ENCODE measurements at regions not wholly inside any gene's neighbourhood (a gene's known extent, or its start where the extent isn't known, plus 50 kb on each side); places are given as distances from the start of the nearest gene placed in this dataset.
A peak's percentile ranks its signal among the peaks of the same experiment; 100 is the strongest.

GRCh38 chr2:149735237-149735958 lies 147.8 kb upstream of the MMADHC start:
- Histone ChIP-seq H3K4me3 (ENCODE audit: control insufficient read depth in 2 of 3, extremely low read depth in 1 of 3, insufficient read depth in 2 of 3, low read depth in 1 of 3, low read length in 3 of 3) (no peak overlapping the region), H4K20me1 (ENCODE audit: control insufficient read depth, extremely low read depth, insufficient read depth, low read length) (no peaks in the 10 kb centered on the region), H3K27ac (ENCODE audit: control insufficient read depth, insufficient read depth, low read length) (no peak overlapping the region), H3K27me3 (ENCODE audit: control insufficient read depth, extremely low read depth, insufficient read depth, low read length) (no peaks in the 10 kb centered on the region), H3K9me1 (ENCODE audit: control insufficient read depth, extremely low read depth, insufficient read depth, low read length) (no peaks in the 10 kb centered on the region), H3K79me2 (ENCODE audit: control insufficient read depth, insufficient read depth, low read length) (no peaks in the 10 kb centered on the region), H3K4me1 (ENCODE audit: control insufficient read depth, extremely low read depth, insufficient read depth, low read length) (peaks cover 53% of the 10 kb centered on the region), H3K9me3 (ENCODE audit: control insufficient read depth, low read depth, low read length) (no peaks in the 10 kb centered on the region), H2AFZ (ENCODE audit: control insufficient read depth, low read length) (no peak overlapping the region), H3K4me2 (ENCODE audit: control insufficient read depth, extremely low read depth, insufficient read depth, low read depth, low read length) (no peak overlapping the region), H3K36me3 (ENCODE audit: control insufficient read depth in 2 of 2, extremely low read depth in 1 of 2, insufficient read depth in 2 of 2, low read length in 2 of 2) (no peaks in the 10 kb centered on the region), H3K9ac (ENCODE audit: control insufficient read depth, extremely low read depth, insufficient read depth, low read length) (no peak overlapping the region)
- dilution Hi-C loops (cut with MboI; ENCODE audit: extremely low pct_ligation_motif_present, low sequenced_read_pairs) = no loop called here
- no peak for TF ChIP-seq EZH2 (IDR thresholded peaks at IDR 0.05; ENCODE audit: low read length)
- no peak for TF ChIP-seq CTCF (optimal IDR thresholded peaks at IDR 0.05 in 1 of 3, IDR thresholded peaks at IDR 0.05 in 1 of 3, conservative IDR thresholded peaks at IDR 0.05 in 1 of 3; ENCODE audit: extremely low read depth in 1 of 3, insufficient read depth in 2 of 3, low read length in 3 of 3)
- DNase-seq (ENCODE audit: low read depth, low spot score) (no peak), FAIRE-seq (no peak)

DNA sequence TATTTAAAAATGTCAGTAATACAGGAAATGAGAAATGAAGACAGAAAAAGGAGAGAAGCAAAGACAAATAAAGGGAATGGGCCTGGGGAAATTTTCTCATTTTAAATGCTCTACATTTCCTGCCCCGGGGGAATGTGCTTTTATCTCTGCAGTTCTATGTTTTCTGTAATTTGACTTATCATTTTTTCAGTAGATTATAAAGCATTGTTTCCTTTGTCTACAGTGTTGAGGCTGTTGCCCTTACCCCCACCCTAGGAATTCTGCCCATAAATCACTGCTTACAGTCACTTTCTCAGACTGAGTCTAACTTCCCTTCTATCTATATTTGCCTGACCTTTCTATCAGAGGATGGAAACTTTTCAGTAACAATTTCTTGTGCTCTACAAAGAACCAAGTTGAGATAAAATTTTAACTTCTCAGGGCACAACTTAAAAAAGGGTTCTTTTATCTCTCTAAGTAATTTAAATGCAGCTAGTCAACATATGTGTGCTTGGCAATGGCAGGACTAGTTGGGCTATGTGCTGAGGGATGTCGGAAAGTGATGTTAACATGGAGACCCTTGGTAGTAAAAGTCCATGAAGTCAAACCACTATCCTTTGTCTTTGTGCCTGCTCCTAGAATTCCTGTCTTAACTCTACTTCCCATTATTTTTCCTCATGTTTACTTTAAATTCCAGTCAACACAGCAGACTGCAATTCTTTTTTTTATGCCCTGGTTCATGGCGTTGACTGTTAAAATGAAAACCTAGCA lies 146.5 kb upstream of the MMADHC start:
- Histone ChIP-seq H3K27me3 (ENCODE audit: control insufficient read depth, extremely low read depth, insufficient read depth, low read length) (no peaks in the 10 kb centered on the region), H3K9me3 (ENCODE audit: control insufficient read depth, low read depth, low read length) (no peaks in the 10 kb centered on the region)

More for the DNA sequence above, 146.5 kb upstream of the MMADHC start:
- Histone ChIP-seq H4K20me1 (ENCODE audit: control insufficient read depth, extremely low read depth, insufficient read depth, low read length) (no peaks in the 10 kb centered on the region), H2AFZ (ENCODE audit: control insufficient read depth, low read length) (no peak overlapping the region), H3K4me3 (ENCODE audit: control insufficient read depth in 2 of 3, extremely low read depth in 1 of 3, insufficient read depth in 2 of 3, low read depth in 1 of 3, low read length in 3 of 3) (no peak overlapping the region), H3K27ac (ENCODE audit: control insufficient read depth, insufficient read depth, low read length) (no peak overlapping the region), H3K9ac (ENCODE audit: control insufficient read depth, extremely low read depth, insufficient read depth, low read length) (no peak overlapping the region), H3K79me2 (ENCODE audit: control insufficient read depth, insufficient read depth, low read length) (no peaks in the 10 kb centered on the region), H3K4me1 (ENCODE audit: control insufficient read depth, extremely low read depth, insufficient read depth, low read length) (peaks cover 40% of the 10 kb centered on the region), H3K4me2 (ENCODE audit: control insufficient read depth, extremely low read depth, insufficient read depth, low read depth, low read length) (no peak overlapping the region), H3K36me3 (ENCODE audit: control insufficient read depth in 2 of 2, extremely low read depth in 1 of 2, insufficient read depth in 2 of 2, low read length in 2 of 2) (no peaks in the 10 kb centered on the region), H3K9me1 (ENCODE audit: control insufficient read depth, extremely low read depth, insufficient read depth, low read length) (no peaks in the 10 kb centered on the region)
- DNase-seq (ENCODE audit: low read depth, low spot score) = no peak
- dilution Hi-C loops (cut with MboI; ENCODE audit: extremely low pct_ligation_motif_present, low sequenced_read_pairs) = no loop called here
- peak; percentile 26 for FAIRE-seq
- TF ChIP-seq CTCF (optimal IDR thresholded peaks at IDR 0.05 in 1 of 3, IDR thresholded peaks at IDR 0.05 in 1 of 3, conservative IDR thresholded peaks at IDR 0.05 in 1 of 3; ENCODE audit: extremely low read depth in 1 of 3, insufficient read depth in 2 of 3, low read length in 3 of 3) (no peak), EZH2 (IDR thresholded peaks at IDR 0.05; ENCODE audit: low read length) (no peak)

Data from keratinocyte (primary cell).